Body of pancreas (tissue), 4 donors: ENCODE measurements at regions not wholly inside any gene's neighbourhood (a gene's known extent, or its start where the extent isn't known, plus 50 kb on each side); places are given as distances from the start of the nearest gene placed in this dataset.

Experiments used
- ATAC-seq: fragments of 150-250 bp; one replicate; pipeline ENCODE4 v1.9.1; 2016
- DNase-seq, 4 donors: peaks; one replicate each; pipeline ENCODE4 v3.0.0-alpha.2; 2019
- H3K27ac ChIP-seq, 4 donors: fragments of 200-600 bp; sonication (generic); 1 replicate in 3 of 4; 2 replicates in 1 of 4; pipeline versions ENCODE4 v1.5.1 to v1.6.1; 2016 to 2019; ENCODE audit warnings: mild to moderate bottlenecking in 1 of 4, mixed read lengths in 1 of 4, moderate library complexity in 1 of 4
- H3K27me3 ChIP-seq, 2 donors: fragments of 200-600 bp; sonication (generic); one replicate each; pipeline ENCODE4 v1.6.0; 2016; ENCODE audit warnings: mild to moderate bottlenecking in 1 of 2
- H3K36me3 ChIP-seq, 2 donors: fragments of 200-600 bp; sonication (generic); replicated peaks in 1 of 2; 2 replicates each; pipeline ENCODE4 v1.5.1; 2016; ENCODE audit warnings: low read depth in 2 of 2; ENCODE audit not compliant: insufficient read depth in 1 of 2
- H3K4me1 ChIP-seq: fragments of 200-600 bp; sonication (generic); one replicate; pipeline ENCODE4 v1.6.0; 2016
- H3K4me3 ChIP-seq, 2 donors: fragments of 200-600 bp; sonication (generic); 1 replicate in 1 of 2; 2 replicates in 1 of 2; pipeline ENCODE4 v1.5.1; 2016 to 2019
- H3K9me3 ChIP-seq, 3 donors: fragments of 200-600 bp; sonication (generic); 1 replicate in 2 of 3; 2 replicates in 1 of 3; pipeline ENCODE4 v1.5.1; 2016
- POLR2A ChIP-seq, 3 donors: fragments of 450-650 bp; IDR thresholded peaks; one replicate each; pipeline ENCODE4 v1.6.1; 2016; ENCODE audit warnings: antibody characterized with exemption in 3 of 3, mild to moderate bottlenecking in 2 of 3
- WGBS, 2 donors: methylation state at CpG; one replicate each; pipeline ENCODE4 v1.1.5; 2017; 5-methylcytosine and 5-hydroxymethylcytosine counted together
- intact Hi-C: fragments of 100-400 bp; cut with DNase I; formaldehyde crosslinking; loops from one replicate; pipeline ENCODE4 v1.15.1; 2023
- TF ChIP-seq, protein P1 (sequence below), 7 experiments: fragments of 450-650 bp in 4 of 7; fragments of 200-600 bp in 3 of 7; sonication (generic) in 3 of 7; IDR thresholded peaks; one replicate each; pipeline ENCODE4 v1.5.1; 2016 to 2019; ENCODE audit warnings: antibody characterized with exemption in 7 of 7

DNA sequence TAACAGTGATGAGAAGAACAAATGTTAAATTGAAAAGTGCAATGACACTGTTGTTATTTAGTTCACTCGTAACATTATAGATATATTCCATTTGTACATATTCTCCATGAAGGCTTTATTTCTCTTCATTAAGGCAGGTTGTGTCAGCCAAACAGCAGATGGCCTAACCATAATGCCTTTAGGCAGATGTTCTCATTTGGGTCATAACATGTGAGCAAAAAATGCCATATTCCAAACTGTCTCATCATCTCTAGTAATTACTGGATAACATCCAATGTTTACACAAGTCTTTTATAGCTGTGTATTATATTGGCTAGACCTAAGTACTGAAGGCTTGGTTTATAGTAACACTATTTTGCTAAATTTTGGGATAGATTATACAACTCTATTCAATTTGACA, 87.2 kb upstream of the CHODL start:
- Histone ChIP-seq H3K9me3 (no peaks in the 10 kb centered on the region), H3K27me3 (no peaks in the 10 kb centered on the region), H3K4me3 (no peak overlapping the region), H3K27ac (no peak overlapping the region), H3K4me1 (no peaks in the 10 kb centered on the region), H3K36me3 (no peaks in the 10 kb centered on the region)
- ATAC-seq: no peak
- DNase-seq: no peak
- TF ChIP-seq, protein P1, sequence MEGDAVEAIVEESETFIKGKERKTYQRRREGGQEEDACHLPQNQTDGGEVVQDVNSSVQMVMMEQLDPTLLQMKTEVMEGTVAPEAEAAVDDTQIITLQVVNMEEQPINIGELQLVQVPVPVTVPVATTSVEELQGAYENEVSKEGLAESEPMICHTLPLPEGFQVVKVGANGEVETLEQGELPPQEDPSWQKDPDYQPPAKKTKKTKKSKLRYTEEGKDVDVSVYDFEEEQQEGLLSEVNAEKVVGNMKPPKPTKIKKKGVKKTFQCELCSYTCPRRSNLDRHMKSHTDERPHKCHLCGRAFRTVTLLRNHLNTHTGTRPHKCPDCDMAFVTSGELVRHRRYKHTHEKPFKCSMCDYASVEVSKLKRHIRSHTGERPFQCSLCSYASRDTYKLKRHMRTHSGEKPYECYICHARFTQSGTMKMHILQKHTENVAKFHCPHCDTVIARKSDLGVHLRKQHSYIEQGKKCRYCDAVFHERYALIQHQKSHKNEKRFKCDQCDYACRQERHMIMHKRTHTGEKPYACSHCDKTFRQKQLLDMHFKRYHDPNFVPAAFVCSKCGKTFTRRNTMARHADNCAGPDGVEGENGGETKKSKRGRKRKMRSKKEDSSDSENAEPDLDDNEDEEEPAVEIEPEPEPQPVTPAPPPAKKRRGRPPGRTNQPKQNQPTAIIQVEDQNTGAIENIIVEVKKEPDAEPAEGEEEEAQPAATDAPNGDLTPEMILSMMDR (IDR thresholded peaks at IDR 0.05): no peak
- TF ChIP-seq POLR2A (IDR thresholded peaks at IDR 0.05): no peak
- WGBS, 2 donors: 73 to 76% methylated on average over 1 of the region's 1 CpG
- intact Hi-C loops: no loop called here

DNA sequence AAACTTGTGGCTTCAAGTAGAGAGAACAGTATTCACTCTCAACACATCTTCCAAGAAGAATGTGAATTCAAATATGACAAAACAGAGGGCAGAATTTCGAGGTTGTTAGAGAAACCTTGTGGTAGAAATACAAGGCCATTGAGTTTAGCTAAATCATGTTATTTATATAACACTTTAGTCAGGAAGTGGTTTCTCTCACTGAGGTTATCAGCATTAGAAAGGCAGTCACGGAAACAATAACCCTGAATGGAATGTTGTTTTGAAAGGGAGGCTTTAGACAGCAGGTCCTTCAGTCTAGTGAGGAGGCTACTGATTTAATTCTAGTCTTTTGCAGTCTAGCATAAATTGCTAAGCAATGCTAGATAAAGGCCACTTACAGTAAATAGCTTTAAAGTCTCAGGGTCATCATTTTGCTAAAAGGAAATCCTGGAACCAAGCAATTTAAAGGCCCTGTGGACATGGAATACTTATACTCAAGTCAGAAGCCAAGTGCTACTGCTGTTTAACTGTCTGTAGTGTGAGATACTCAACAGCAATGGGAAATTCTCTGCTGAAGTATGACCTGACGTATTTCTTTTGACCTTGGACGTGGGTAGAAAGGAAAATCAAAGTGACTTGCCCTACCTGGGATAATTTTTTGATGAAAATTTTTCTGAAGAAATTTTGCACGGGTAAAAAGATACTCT, 89.0 kb upstream of the CHODL start:
- intact Hi-C loops: no loop called here
- H3K4me3 ChIP-seq: no peak overlapping the region
- WGBS, 2 donors: 25 to 41% methylated on average over 5 of the region's 5 CpGs
- H3K27ac ChIP-seq: no peak overlapping the region
- no peak for TF ChIP-seq POLR2A (IDR thresholded peaks at IDR 0.05)
- TF ChIP-seq, protein P1 (IDR thresholded peaks at IDR 0.05): no peak
- no peaks in the 10 kb centered on the region for H3K36me3 ChIP-seq
- DNase-seq (no peak), ATAC-seq (no peak)
- H3K4me1 ChIP-seq: no peaks in the 10 kb centered on the region
- H3K9me3 ChIP-seq: no peaks in the 10 kb centered on the region
- no peaks in the 10 kb centered on the region for H3K27me3 ChIP-seq

DNA sequence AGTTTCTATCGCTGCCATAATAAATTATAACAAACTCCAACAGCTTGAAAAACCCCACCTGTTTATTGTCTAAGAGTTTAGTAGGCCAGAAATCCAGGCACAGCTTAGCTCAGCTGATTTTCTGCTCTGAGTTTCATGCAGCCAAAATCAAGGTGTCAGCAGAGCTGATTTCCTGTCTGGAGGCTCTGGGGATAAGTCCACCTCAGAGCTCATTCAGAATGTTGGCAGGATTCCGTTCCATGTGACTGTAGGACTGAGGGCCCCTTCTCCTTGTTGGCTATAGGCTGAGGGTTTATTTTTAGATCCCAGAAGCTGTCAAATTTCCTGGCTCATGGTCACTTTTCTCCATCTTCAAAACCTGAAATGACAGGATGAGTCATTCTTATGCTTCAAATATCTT, 91.6 kb upstream of the CHODL start:
- H3K4me1 ChIP-seq: no peaks in the 10 kb centered on the region
- no peak for DNase-seq
- WGBS, 2 donors: 55 to 59% methylated on average over 2 of the region's 2 CpGs

DNA sequence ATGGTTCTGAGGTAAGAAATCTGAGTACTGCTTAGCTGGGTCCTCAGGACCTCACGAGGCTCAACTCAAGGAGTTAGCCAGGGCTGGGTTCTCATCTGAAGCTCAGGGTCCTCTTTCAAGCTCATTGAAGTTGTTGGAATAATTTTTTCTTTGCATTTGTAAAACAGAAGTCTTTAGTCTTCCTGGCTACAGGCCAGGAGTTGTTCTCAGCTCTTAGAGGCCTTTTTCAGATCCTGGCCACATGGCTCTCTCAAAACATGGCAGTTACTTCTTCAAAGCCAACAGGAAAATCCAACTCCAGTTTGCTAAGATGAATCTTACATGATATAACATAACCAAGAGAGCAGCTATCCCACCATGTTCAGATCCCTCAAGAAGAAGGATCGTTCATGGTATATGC, 92.3 kb upstream of the CHODL start:
- no peak for ATAC-seq
- no peak overlapping the region for H3K27ac ChIP-seq
- 48 to 55% methylated on average over 2 of the region's 2 CpGs for WGBS, 2 donors

More for the DNA sequence above, 91.6 kb upstream of the CHODL start:
- no peak for ATAC-seq
- H3K36me3 ChIP-seq: no peaks in the 10 kb centered on the region
- H3K4me3 ChIP-seq: no peak overlapping the region
- no peak for TF ChIP-seq POLR2A (IDR thresholded peaks at IDR 0.05)
- TF ChIP-seq, protein P1 (IDR thresholded peaks at IDR 0.05): no peak
- no peaks in the 10 kb centered on the region for H3K9me3 ChIP-seq
- intact Hi-C loops: no loop called here
- H3K27me3 ChIP-seq: no peaks in the 10 kb centered on the region
- H3K27ac ChIP-seq: no peak overlapping the region

More for the DNA sequence above, 92.3 kb upstream of the CHODL start:
- no peaks in the 10 kb centered on the region for H3K4me1 ChIP-seq
- no peaks in the 10 kb centered on the region for H3K9me3 ChIP-seq
- intact Hi-C loops: no loop called here
- no peaks in the 10 kb centered on the region for H3K27me3 ChIP-seq
- TF ChIP-seq POLR2A (IDR thresholded peaks at IDR 0.05): no peak
- TF ChIP-seq, protein P1 (IDR thresholded peaks at IDR 0.05): no peak
- no peak overlapping the region for H3K4me3 ChIP-seq
- H3K36me3 ChIP-seq: no peaks in the 10 kb centered on the region
- DNase-seq: no peak
